ENCODE measurements at regions not wholly inside any gene's neighbourhood (a gene's known extent, or its start where the extent isn't known, plus 50 kb on each side); places are given as distances from the start of the nearest gene placed in this dataset.

GRCh38 chr14:101105045-101105444, 201.5 kb upstream of the RTL1 start:
- 88 to 92% methylated on average over 4 of the region's 4 CpGs for WGBS, 2 donors
- H3K4me3 ChIP-seq (ENCODE audit: low read depth, poor library complexity, severe bottlenecking) = no peak overlapping the region
- intact Hi-C loops (cut with DNase I; ENCODE audit: low total_unique reads) = no loop called here
- no peak for TF ChIP-seq CTCF (IDR thresholded peaks at IDR 0.05)
- TF ChIP-seq POLR2A (IDR thresholded peaks at IDR 0.05) = no peak
- DNase-seq (ENCODE audit: low spot score in 2 of 2) = peak; percentile 2 to 54

GRCh38 chr14:101108579-101109346, 205.2 kb upstream of the RTL1 start:
- peak; percentile 8 to 69 for DNase-seq (ENCODE audit: low spot score in 2 of 2)
- TF ChIP-seq CTCF (IDR thresholded peaks at IDR 0.05) = no peak
- no peak overlapping the region for H3K4me3 ChIP-seq (ENCODE audit: low read depth, poor library complexity, severe bottlenecking)
- intact Hi-C loops (cut with DNase I; ENCODE audit: low total_unique reads) = no loop called here
- WGBS, 2 donors = 89 to 90% methylated on average over 14 to 15 of the region's 16 CpGs

- peak in 1 of 2 donors; percentile 8 for DNase-seq (ENCODE audit: low spot score in 2 of 2)
- intact Hi-C loops (cut with DNase I; ENCODE audit: low total_unique reads) = no loop called here
- 89 to 96% methylated on average over 8 of the region's 8 CpGs for WGBS, 2 donors
Observed at GRCh38 chr14:101109347-101109638, 205.8 kb upstream of the RTL1 start.

GRCh38 chr14:101109981-101110728, 206.6 kb upstream of the RTL1 start:
- WGBS, 2 donors = 88 to 91% methylated on average over 14 to 15 of the region's 15 CpGs

More at GRCh38 chr14:101109347-101109638, 205.8 kb upstream of the RTL1 start:
- no peak for TF ChIP-seq CTCF (IDR thresholded peaks at IDR 0.05)
- no peak for TF ChIP-seq POLR2A (IDR thresholded peaks at IDR 0.05)
- no peak overlapping the region for H3K4me3 ChIP-seq (ENCODE audit: low read depth, poor library complexity, severe bottlenecking)

More at GRCh38 chr14:101109981-101110728, 206.6 kb upstream of the RTL1 start:
- intact Hi-C loops (cut with DNase I; ENCODE audit: low total_unique reads) = no loop called here
- TF ChIP-seq POLR2A (IDR thresholded peaks at IDR 0.05) (no peak), CTCF (IDR thresholded peaks at IDR 0.05) (no peak)
- DNase-seq (ENCODE audit: low spot score in 2 of 2) = peak; percentile 6 to 72
- no peak overlapping the region for H3K4me3 ChIP-seq (ENCODE audit: low read depth, poor library complexity, severe bottlenecking)
